ENCODE measurements at regions not wholly inside any gene's neighbourhood (a gene's known extent, or its start where the extent isn't known, plus 50 kb on each side); places are given as distances from the start of the nearest gene placed in this dataset.

DNA sequence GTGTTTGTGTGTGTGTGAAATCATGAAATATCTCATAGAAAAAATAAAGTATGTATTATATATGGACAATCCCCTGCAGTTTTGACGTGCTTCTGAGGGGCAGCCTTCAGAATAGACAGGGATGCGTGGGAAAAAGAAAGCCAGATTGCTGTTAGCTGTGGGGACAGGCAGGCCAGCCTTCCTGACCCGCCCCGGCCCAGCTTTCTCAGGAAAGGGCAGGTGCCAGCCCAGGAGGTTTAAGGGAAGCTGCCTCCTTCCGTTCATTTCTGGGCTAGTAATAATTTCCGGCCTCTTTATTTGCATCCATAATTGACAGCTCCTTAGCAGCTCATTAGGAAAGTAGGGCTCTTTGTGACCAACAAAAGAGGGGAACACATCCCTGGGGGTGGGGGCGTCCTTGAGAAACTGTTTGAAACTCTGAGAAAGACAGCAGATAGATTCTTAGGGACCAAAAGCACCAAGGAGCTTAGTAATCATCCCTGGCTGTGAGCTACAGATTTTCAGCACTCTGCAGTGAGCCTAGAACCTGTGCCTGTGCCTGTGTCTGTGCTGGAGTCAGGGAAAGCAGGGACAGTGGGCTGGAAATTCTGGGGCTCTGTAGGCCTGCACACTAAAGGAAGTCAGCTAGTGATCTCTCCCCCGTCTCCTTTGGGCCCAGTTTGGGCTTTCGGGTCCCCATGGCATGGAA is 632.9 kb upstream of the CADM1 start:
- intact Hi-C loops (cut with DNase I): no loop called here
- Histone ChIP-seq H3K4me1 (replicated peaks) (no peaks in the 10 kb centered on the region), H3K4me3 (no peak overlapping the region), H3K27ac (no peak overlapping the region), H3K36me3 (no peaks in the 10 kb centered on the region), H3K9me3 (no peaks in the 10 kb centered on the region), H3K27me3 (replicated peaks; ENCODE audit: insufficient read depth) (no peaks in the 10 kb centered on the region)
- WGBS: 74% methylated on average over 9 of the region's 9 CpGs
- TF ChIP-seq, protein P1, sequence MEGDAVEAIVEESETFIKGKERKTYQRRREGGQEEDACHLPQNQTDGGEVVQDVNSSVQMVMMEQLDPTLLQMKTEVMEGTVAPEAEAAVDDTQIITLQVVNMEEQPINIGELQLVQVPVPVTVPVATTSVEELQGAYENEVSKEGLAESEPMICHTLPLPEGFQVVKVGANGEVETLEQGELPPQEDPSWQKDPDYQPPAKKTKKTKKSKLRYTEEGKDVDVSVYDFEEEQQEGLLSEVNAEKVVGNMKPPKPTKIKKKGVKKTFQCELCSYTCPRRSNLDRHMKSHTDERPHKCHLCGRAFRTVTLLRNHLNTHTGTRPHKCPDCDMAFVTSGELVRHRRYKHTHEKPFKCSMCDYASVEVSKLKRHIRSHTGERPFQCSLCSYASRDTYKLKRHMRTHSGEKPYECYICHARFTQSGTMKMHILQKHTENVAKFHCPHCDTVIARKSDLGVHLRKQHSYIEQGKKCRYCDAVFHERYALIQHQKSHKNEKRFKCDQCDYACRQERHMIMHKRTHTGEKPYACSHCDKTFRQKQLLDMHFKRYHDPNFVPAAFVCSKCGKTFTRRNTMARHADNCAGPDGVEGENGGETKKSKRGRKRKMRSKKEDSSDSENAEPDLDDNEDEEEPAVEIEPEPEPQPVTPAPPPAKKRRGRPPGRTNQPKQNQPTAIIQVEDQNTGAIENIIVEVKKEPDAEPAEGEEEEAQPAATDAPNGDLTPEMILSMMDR (IDR thresholded peaks at IDR 0.05): no peak
- no peak for TF ChIP-seq POLR2A (IDR thresholded peaks at IDR 0.05)
- no peak for DNase-seq (ENCODE audit: low spot score)

DNA sequence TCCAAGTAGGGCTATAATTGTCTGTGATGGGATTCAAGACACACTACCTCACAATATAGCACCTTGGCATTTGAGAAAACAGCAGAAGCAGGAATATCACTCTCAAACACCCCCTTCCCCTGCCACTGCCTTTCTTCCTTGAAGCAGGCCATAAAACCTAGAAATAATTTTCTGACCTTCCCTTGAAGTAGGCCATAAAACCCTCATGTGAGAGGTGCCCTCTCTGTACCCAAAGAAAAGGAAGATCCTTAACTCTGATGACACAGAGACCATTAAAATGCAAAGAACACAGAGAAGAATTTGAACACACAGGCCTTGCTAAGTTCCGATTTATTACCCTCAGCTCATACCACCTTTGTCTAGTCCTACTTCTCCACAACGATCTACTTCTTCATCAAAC is 631.7 kb upstream of the CADM1 start:
- intact Hi-C loops (cut with DNase I): no loop called here
- Histone ChIP-seq H3K4me1 (replicated peaks) (no peaks in the 10 kb centered on the region), H3K4me3 (no peak overlapping the region), H3K36me3 (no peaks in the 10 kb centered on the region), H3K27me3 (replicated peaks; ENCODE audit: insufficient read depth) (no peaks in the 10 kb centered on the region), H3K27ac (no peak overlapping the region), H3K9me3 (no peaks in the 10 kb centered on the region)
- WGBS: 62% methylated on average over 2 of the region's 2 CpGs
- DNase-seq (ENCODE audit: low spot score): no peak
- TF ChIP-seq, protein P1 (IDR thresholded peaks at IDR 0.05): no peak
- TF ChIP-seq POLR2A (IDR thresholded peaks at IDR 0.05) (no peak), POLR2AphosphoS5 (IDR thresholded peaks at IDR 0.05) (no peak)

DNA sequence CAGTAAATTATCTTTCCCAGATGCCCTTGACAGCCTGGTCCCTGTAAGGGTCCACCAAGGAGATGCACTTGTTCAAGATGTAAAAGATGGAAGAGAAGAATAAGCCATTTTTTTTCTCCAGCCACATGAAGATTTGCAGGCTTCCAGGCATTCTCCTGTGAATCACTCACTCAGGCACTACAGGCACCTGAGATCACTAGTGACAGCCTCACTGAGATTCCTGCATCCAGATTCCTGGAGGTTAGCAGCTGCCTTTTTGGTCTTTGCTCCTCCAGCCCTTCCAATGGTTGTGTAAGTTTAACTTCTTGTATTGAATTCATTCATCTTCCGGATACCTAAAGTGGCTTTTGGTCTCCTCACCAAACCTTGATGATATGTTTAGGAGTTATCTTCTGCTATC is 630.2 kb upstream of the CADM1 start:
- no peak overlapping the region for H3K4me3 ChIP-seq
- no peak for TF ChIP-seq POLR2AphosphoS5 (IDR thresholded peaks at IDR 0.05)
- TF ChIP-seq, protein P1 (IDR thresholded peaks at IDR 0.05): no peak
- TF ChIP-seq POLR2A (IDR thresholded peaks at IDR 0.05): no peak
- intact Hi-C loops (cut with DNase I): no loop called here
- no peak for DNase-seq (ENCODE audit: low spot score)
- H3K27me3 ChIP-seq (replicated peaks; ENCODE audit: insufficient read depth): no peaks in the 10 kb centered on the region
- no peaks in the 10 kb centered on the region for H3K4me1 ChIP-seq (replicated peaks)
- no peaks in the 10 kb centered on the region for H3K36me3 ChIP-seq
- WGBS: 100% methylated on average over 1 of the region's 1 CpG
- H3K9me3 ChIP-seq: no peaks in the 10 kb centered on the region
- H3K27ac ChIP-seq: no peak overlapping the region

DNA sequence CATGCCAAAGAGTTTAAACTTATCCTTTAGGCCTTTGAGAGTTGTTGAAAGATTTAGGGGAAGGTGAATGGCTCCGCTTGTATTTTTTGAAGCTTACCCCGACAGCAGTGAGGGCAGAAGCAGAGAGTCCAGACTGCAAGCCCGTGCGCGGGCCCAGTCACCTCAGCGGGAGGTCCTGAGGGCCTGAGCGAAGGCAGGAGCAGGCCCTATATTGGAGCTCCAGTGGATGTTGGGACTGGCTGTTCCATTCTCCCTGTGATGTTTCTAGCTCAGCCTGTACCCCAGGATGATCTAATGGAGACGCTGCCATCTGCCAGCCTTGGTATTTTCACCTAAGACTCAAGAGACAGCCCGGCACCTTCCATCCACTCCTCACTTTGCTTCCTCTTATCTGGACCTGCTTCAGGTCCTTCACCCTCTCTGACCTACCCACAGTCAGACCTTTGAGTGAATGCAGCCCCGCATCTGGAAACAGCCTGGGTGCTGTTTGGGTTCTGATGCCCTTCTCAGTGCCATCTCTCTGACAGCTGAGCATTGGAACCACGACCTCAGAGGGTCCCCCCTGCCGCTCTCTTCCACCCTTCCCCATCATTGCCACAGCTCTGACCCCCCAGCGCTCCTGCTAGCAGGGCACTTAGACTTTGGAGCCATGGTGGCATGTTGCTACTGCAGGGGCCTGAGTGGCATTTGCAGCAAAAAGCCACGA is 628.2 kb upstream of the CADM1 start:
- H3K4me1 ChIP-seq (replicated peaks): no peaks in the 10 kb centered on the region
- intact Hi-C loops (cut with DNase I): no loop called here
- H3K27me3 ChIP-seq (replicated peaks; ENCODE audit: insufficient read depth): no peaks in the 10 kb centered on the region
- DNase-seq (ENCODE audit: low spot score): no peak
- no peak overlapping the region for H3K4me3 ChIP-seq
- H3K36me3 ChIP-seq: no peaks in the 10 kb centered on the region
- H3K9me3 ChIP-seq: no peaks in the 10 kb centered on the region
- TF ChIP-seq POLR2A (IDR thresholded peaks at IDR 0.05) (no peak), POLR2AphosphoS5 (IDR thresholded peaks at IDR 0.05) (no peak)
- TF ChIP-seq, protein P1 (IDR thresholded peaks at IDR 0.05): no peak
- H3K27ac ChIP-seq: no peak overlapping the region
- 96% methylated on average over 14 of the region's 14 CpGs for WGBS

DNA sequence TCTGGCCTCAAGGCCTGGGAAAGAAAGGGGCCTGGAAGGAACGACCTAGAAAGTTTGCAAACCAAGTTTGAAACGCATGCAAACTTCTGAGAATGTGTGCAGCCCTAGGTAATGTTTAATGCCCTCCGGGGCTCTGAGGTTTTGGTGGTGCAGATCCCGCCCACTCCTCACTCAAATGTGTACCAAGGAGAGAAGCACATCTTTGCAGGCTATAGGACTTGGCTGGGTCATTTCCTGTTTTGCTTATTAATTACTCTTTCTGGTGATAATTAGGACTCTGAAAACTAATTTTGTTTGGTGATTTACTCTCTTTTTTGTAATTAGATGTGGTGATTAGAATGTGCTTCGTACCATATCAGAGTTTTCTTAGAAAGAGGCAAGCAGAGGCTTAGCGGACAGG is 625.9 kb upstream of the CADM1 start:
- intact Hi-C loops (cut with DNase I): no loop called here
- WGBS: 67% methylated on average over 6 of the region's 6 CpGs
- H3K36me3 ChIP-seq: no peaks in the 10 kb centered on the region
- no peak overlapping the region for H3K27ac ChIP-seq
- no peaks in the 10 kb centered on the region for H3K27me3 ChIP-seq (replicated peaks; ENCODE audit: insufficient read depth)
- H3K4me3 ChIP-seq: no peak overlapping the region
- no peaks in the 10 kb centered on the region for H3K4me1 ChIP-seq (replicated peaks)
- TF ChIP-seq, protein P1 (IDR thresholded peaks at IDR 0.05): no peak
- TF ChIP-seq POLR2A (IDR thresholded peaks at IDR 0.05) (no peak), POLR2AphosphoS5 (IDR thresholded peaks at IDR 0.05) (no peak)
- no peak for DNase-seq (ENCODE audit: low spot score)
- no peaks in the 10 kb centered on the region for H3K9me3 ChIP-seq

Data from prostate gland (tissue), 2 donors.